HFFc6 (cell line): ENCODE measurements at regions not wholly inside any gene's neighbourhood (a gene's known extent, or its start where the extent isn't known, plus 50 kb on each side); places are given as distances from the start of the nearest gene placed in this dataset.

Source experiments
- DNase-seq: peaks from one replicate; pipeline ENCODE4 v3.0.0-alpha.2; 2018
- H3K27ac Mint-ChIP-seq: 2 replicates; pipeline ENCODE4 v1.8.0; 2020; ENCODE audit warnings: mild to moderate bottlenecking, mixed read lengths
- H3K27me3 Mint-ChIP-seq: 2 replicates; pipeline ENCODE4 v1.8.0; 2021; ENCODE audit warnings: mild to moderate bottlenecking, moderate library complexity, mixed read lengths; ENCODE audit not compliant: insufficient read depth
- H3K36me3 Mint-ChIP-seq: 2 replicates; pipeline ENCODE4 v1.8.0; 2021; ENCODE audit warnings: low read depth, mixed read lengths
- H3K4me1 Mint-ChIP-seq: 2 replicates; pipeline ENCODE4 v1.8.0; 2020; ENCODE audit warnings: low read depth, mixed read lengths
- H3K4me3 Mint-ChIP-seq: 2 replicates; pipeline ENCODE4 v1.8.0; 2020; ENCODE audit warnings: mild to moderate bottlenecking, moderate library complexity, mixed read lengths
- H3K9me3 Mint-ChIP-seq: 2 replicates; pipeline ENCODE4 v1.8.0; 2020; ENCODE audit warnings: mild to moderate bottlenecking, mixed read lengths
- TF ChIP-seq, protein P1 (sequence below): fragments of 200-600 bp; sonication (generic); IDR thresholded peaks from 2 replicates; pipeline ENCODE4 v1.5.0; 2021; ENCODE audit warnings: antibody characterized with exemption, mild to moderate bottlenecking

GRCh38 chr9:124190761-124191160, 67.0 kb upstream of the NEK6 start:
- peaks cover 45% of the 10 kb centered on the region for H3K27me3 Mint-ChIP-seq
- H3K9me3 Mint-ChIP-seq, result peaks cover 3% of the 10 kb centered on the region; the same call in 1 of the 2 replicates
- peaks cover 3% of the 10 kb centered on the region; the same call in 1 of the 2 replicates for H3K36me3 Mint-ChIP-seq
- TF ChIP-seq, protein P1, sequence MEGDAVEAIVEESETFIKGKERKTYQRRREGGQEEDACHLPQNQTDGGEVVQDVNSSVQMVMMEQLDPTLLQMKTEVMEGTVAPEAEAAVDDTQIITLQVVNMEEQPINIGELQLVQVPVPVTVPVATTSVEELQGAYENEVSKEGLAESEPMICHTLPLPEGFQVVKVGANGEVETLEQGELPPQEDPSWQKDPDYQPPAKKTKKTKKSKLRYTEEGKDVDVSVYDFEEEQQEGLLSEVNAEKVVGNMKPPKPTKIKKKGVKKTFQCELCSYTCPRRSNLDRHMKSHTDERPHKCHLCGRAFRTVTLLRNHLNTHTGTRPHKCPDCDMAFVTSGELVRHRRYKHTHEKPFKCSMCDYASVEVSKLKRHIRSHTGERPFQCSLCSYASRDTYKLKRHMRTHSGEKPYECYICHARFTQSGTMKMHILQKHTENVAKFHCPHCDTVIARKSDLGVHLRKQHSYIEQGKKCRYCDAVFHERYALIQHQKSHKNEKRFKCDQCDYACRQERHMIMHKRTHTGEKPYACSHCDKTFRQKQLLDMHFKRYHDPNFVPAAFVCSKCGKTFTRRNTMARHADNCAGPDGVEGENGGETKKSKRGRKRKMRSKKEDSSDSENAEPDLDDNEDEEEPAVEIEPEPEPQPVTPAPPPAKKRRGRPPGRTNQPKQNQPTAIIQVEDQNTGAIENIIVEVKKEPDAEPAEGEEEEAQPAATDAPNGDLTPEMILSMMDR, result no peak
- no peak overlapping the region for H3K4me3 Mint-ChIP-seq
- no peak for DNase-seq
- H3K27ac Mint-ChIP-seq, result no peak overlapping the region
- no peaks in the 10 kb centered on the region for H3K4me1 Mint-ChIP-seq

GRCh38 chr9:124191691-124192395, 65.9 kb upstream of the NEK6 start:
- no peak overlapping the region for H3K27ac Mint-ChIP-seq
- no peak for DNase-seq
- H3K27me3 Mint-ChIP-seq, result peaks cover 48% of the 10 kb centered on the region
- peaks cover 11% of the 10 kb centered on the region for H3K9me3 Mint-ChIP-seq
- H3K4me1 Mint-ChIP-seq, result no peaks in the 10 kb centered on the region
- TF ChIP-seq, protein P1, result no peak
- peaks cover 11% of the 10 kb centered on the region; the same call in 1 of the 2 replicates for H3K36me3 Mint-ChIP-seq
- no peak overlapping the region for H3K4me3 Mint-ChIP-seq

DNA sequence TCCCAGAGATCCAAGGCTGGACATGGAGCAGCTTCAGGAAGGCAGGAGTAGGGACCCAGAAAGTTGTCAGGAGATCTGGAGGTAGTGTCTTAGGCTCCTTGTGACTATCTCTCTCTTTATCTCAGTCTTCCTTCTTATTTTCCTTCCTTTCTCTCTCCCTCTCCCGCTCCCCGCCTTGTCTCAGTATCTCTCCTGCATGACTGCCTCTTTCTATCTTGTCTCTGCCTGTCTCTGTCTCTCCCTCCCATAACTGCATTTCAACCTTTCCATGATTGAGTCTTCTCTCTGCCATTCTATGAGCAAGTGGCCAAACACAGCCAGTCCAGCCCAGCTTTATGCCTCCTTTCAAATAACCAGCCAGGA, 61.0 kb upstream of the NEK6 start:
- Mint-ChIP-seq H3K4me1 (no peaks in the 10 kb centered on the region), H3K27ac (no peak overlapping the region), H3K9me3 (peaks cover 13% of the 10 kb centered on the region), H3K27me3 (peaks cover 38% of the 10 kb centered on the region), H3K36me3 (peaks cover 14% of the 10 kb centered on the region; the same call in 1 of the 2 replicates), H3K4me3 (no peak overlapping the region)
- no peak for DNase-seq
- TF ChIP-seq, protein P1, result no peak

GRCh38 chr9:124197177-124198095, 60.3 kb upstream of the NEK6 start:
- Mint-ChIP-seq H3K27me3 (peaks cover 38% of the 10 kb centered on the region), H3K4me1 (peaks cover 2% of the 10 kb centered on the region; the same call in 1 of the 2 replicates), H3K36me3 (peaks cover 14% of the 10 kb centered on the region; the same call in 1 of the 2 replicates), H3K4me3 (no peak overlapping the region), H3K9me3 (peaks cover 13% of the 10 kb centered on the region), H3K27ac (no peak overlapping the region)
- DNase-seq, result no peak
- TF ChIP-seq, protein P1, result no peak

DNA sequence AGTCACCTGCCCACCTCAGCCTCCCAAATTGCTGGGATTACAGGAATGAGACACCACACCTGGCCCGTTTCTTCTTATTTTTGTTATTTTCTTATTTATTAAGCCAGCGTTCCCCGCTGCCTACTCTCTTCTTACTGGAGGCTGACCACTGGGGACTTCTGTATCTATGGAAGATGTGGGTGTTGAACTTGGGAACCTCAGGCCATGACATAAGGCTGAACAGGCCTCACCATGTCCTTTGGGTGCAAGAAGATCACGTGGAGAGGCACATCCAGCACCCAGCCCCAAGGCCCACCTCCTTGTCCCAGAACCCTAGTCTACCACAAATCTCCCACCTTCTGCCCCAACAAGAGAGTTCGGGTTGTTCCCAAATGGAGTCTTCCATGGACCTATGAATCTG, 59.4 kb upstream of the NEK6 start:
- no peak overlapping the region for H3K27ac Mint-ChIP-seq

More for the DNA sequence above, 59.4 kb upstream of the NEK6 start:
- peaks cover 31% of the 10 kb centered on the region for H3K27me3 Mint-ChIP-seq
- peaks cover 5% of the 10 kb centered on the region; the same call in 1 of the 2 replicates for H3K4me1 Mint-ChIP-seq
- H3K4me3 Mint-ChIP-seq, result no peak overlapping the region
- TF ChIP-seq, protein P1, result no peak
- peaks cover 14% of the 10 kb centered on the region; the same call in 1 of the 2 replicates for H3K36me3 Mint-ChIP-seq
- no peak for DNase-seq
- H3K9me3 Mint-ChIP-seq, result peaks cover 13% of the 10 kb centered on the region
